Activated CD8-positive, alpha-beta memory T cell treated with anti-CD3 and anti-CD28 coated beads, Interleukin-2, amount 10 ng/mL, durations not matched to agents 7 days and 5 days (primary cell): ENCODE measurements at regions not wholly inside any gene's neighbourhood (a gene's known extent, or its start where the extent isn't known, plus 50 kb on each side); places are given as distances from the start of the nearest gene placed in this dataset.
"Not testable (repeated sequence)": the region's sequence is repeated elsewhere in the genome, so short reads cannot be mapped to it uniquely, and the experiment has no call there.

Source experiments
- ATAC-seq: fragments of 150-1000 bp; cut with Tn5 transposase; one replicate; pipeline ENCODE4 v1.10.0; 2021; ENCODE audit warnings: moderate library complexity
- CTCF ChIA-PET: fragments of 350-600 bp; sonication (Branson Sonifier 250); formaldehyde crosslinking; loops from one replicate; lab custom pipeline; 2021; ENCODE audit warnings: antibody characterized with exemption; lab: Charles Lee
- DNase-seq: peaks from one replicate; pipeline ENCODE4 v3.0.0-alpha.2; 2020
- H3K27ac Mint-ChIP-seq: one replicate; pipeline ENCODE4 v1.8.0; 2021; ENCODE audit warnings: mild to moderate bottlenecking, mixed read lengths
- H3K27me3 Mint-ChIP-seq: one replicate; pipeline ENCODE4 v1.8.0; 2021; ENCODE audit warnings: mixed read lengths
- H3K36me3 Mint-ChIP-seq: one replicate; pipeline ENCODE4 v1.8.0; 2021; ENCODE audit warnings: mild to moderate bottlenecking, mixed read lengths
- H3K4me1 Mint-ChIP-seq: one replicate; pipeline ENCODE4 v1.8.0; 2021; ENCODE audit warnings: mixed read lengths
- H3K4me3 Mint-ChIP-seq: one replicate; pipeline ENCODE4 v1.8.0; 2021; ENCODE audit warnings: mild to moderate bottlenecking, moderate library complexity, mixed read lengths
- H3K9me3 Mint-ChIP-seq: one replicate; pipeline ENCODE4 v1.8.0; 2022; ENCODE audit warnings: low read depth, mixed read lengths

GRCh38 chr2:48096765-48097164 is 190.5 kb upstream of the FBXO11 start:
- peaks cover 43% of the 10 kb centered on the region for H3K27me3 Mint-ChIP-seq
- ATAC-seq, H3K4me3 Mint-ChIP-seq, H3K9me3 Mint-ChIP-seq, DNase-seq, H3K4me1 Mint-ChIP-seq, H3K36me3 Mint-ChIP-seq, H3K27ac Mint-ChIP-seq: not testable (repeated sequence)
- CTCF ChIA-PET = interaction anchor here (0.7 kb wide), 1 partner anchor 173 kb away, joined by 3 read pairs; no protein-coding TSS in a partner anchor

GRCh38 chr2:48098539-48098938 is 192.2 kb upstream of the FBXO11 start:
- CTCF ChIA-PET = no interaction called here
- ATAC-seq (no peak), DNase-seq (no peak)
- H3K9me3 Mint-ChIP-seq = no peaks in the 10 kb centered on the region
- peaks cover 2% of the 10 kb centered on the region for H3K4me1 Mint-ChIP-seq
- no peak overlapping the region for H3K4me3 Mint-ChIP-seq
- peaks cover 53% of the 10 kb centered on the region for H3K27me3 Mint-ChIP-seq
- peaks cover 2% of the 10 kb centered on the region for H3K36me3 Mint-ChIP-seq
- no peak overlapping the region for H3K27ac Mint-ChIP-seq

- H3K4me3 Mint-ChIP-seq = no peak overlapping the region
Observed at GRCh38 chr2:48104418-48104817, 198.1 kb upstream of the FBXO11 start.

GRCh38 chr2:48105848-48106247 is 199.6 kb upstream of the FBXO11 start:
- Mint-ChIP-seq H3K9me3 (no peaks in the 10 kb centered on the region), H3K36me3 (no peaks in the 10 kb centered on the region), H3K4me1 (peaks cover 12% of the 10 kb centered on the region), H3K27ac (no peak overlapping the region), H3K4me3 (peak overlapping the region; percentile 50), H3K27me3 (peaks cover 26% of the 10 kb centered on the region)
- no peak for ATAC-seq
- DNase-seq = no peak
- CTCF ChIA-PET = interaction anchor here (1.1 to 1.8 kb wide), 4 partner anchors 249 to 302 kb away, joined by 3 to 7 read pairs (median 6); no protein-coding TSS in a partner anchor

More at GRCh38 chr2:48104418-48104817, 198.1 kb upstream of the FBXO11 start:
- Mint-ChIP-seq H3K27me3 (peaks cover 38% of the 10 kb centered on the region), H3K36me3 (peaks cover 2% of the 10 kb centered on the region), H3K9me3 (no peaks in the 10 kb centered on the region), H3K27ac (no peak overlapping the region), H3K4me1 (peaks cover 12% of the 10 kb centered on the region)
- ATAC-seq (no peak), DNase-seq (no peak)
- CTCF ChIA-PET = interaction anchor here (1.0 to 1.6 kb wide), 4 partner anchors 198 to 249 kb away, joined by 3 to 9 read pairs (median 5); partner anchors contain the start of gene FBXO11

- Mint-ChIP-seq H3K27me3 (peaks cover 15% of the 10 kb centered on the region), H3K27ac (no peak overlapping the region), H3K9me3 (no peaks in the 10 kb centered on the region), H3K4me1 (peaks cover 24% of the 10 kb centered on the region), H3K4me3 (no peak overlapping the region), H3K36me3 (no peaks in the 10 kb centered on the region)
- no peak for DNase-seq
- ATAC-seq = no peak
- CTCF ChIA-PET = interaction anchor here (0.6 to 3.4 kb wide), 15 partner anchors 9 to 329 kb away, joined by 3 to 22 read pairs (median 5); partner anchors contain the start of gene FBXO11
Observed at GRCh38 chr2:48107326-48107925, 201.1 kb upstream of the FBXO11 start.

GRCh38 chr2:48108455-48108854 is 202.2 kb upstream of the FBXO11 start:
- no peak for DNase-seq
- H3K4me3 Mint-ChIP-seq = no peak overlapping the region
- CTCF ChIA-PET = interaction anchor here (0.7 to 3.4 kb wide), 5 partner anchors 16 to 314 kb away, joined by 3 to 22 read pairs (median 4); no protein-coding TSS in a partner anchor
- H3K27me3 Mint-ChIP-seq = peaks cover 8% of the 10 kb centered on the region
- no peak for ATAC-seq
- no peaks in the 10 kb centered on the region for H3K36me3 Mint-ChIP-seq
- H3K9me3 Mint-ChIP-seq = no peaks in the 10 kb centered on the region
- H3K4me1 Mint-ChIP-seq = peaks cover 31% of the 10 kb centered on the region
- no peak overlapping the region for H3K27ac Mint-ChIP-seq

- CTCF ChIA-PET = interaction anchor here (1.0 to 3.4 kb wide), 4 partner anchors 15 to 313 kb away, joined by 3 to 22 read pairs (median 7); no protein-coding TSS in a partner anchor
- no peak overlapping the region for H3K27ac Mint-ChIP-seq
- peaks cover 43% of the 10 kb centered on the region for H3K4me1 Mint-ChIP-seq
- peaks cover 8% of the 10 kb centered on the region for H3K27me3 Mint-ChIP-seq
- H3K4me3 Mint-ChIP-seq = no peak overlapping the region
- no peak for DNase-seq
- no peak for ATAC-seq
- no peaks in the 10 kb centered on the region for H3K36me3 Mint-ChIP-seq
- no peaks in the 10 kb centered on the region for H3K9me3 Mint-ChIP-seq
Observed at GRCh38 chr2:48109491-48110204, 203.3 kb upstream of the FBXO11 start.

GRCh38 chr2:48110492-48110891 is 204.0 kb upstream of the FOXN2 start:
- no peaks in the 10 kb centered on the region for H3K36me3 Mint-ChIP-seq
- H3K27me3 Mint-ChIP-seq = peaks cover 2% of the 10 kb centered on the region
- peaks cover 45% of the 10 kb centered on the region for H3K4me1 Mint-ChIP-seq
- DNase-seq = no peak
- no peak overlapping the region for H3K27ac Mint-ChIP-seq
- H3K4me3 Mint-ChIP-seq = no peak overlapping the region
- ATAC-seq = no peak
- CTCF ChIA-PET = interaction anchor here (1.0 kb wide), 1 partner anchor 107 kb away, joined by 3 read pairs; no protein-coding TSS in a partner anchor
- no peaks in the 10 kb centered on the region for H3K9me3 Mint-ChIP-seq

GRCh38 chr2:48112911-48113680 is 201.4 kb upstream of the FOXN2 start:
- CTCF ChIA-PET = interaction anchor here (1.0 to 1.5 kb wide), 3 partner anchors 16 to 303 kb away, joined by 3 read pairs; no protein-coding TSS in a partner anchor
- H3K36me3 Mint-ChIP-seq = no peaks in the 10 kb centered on the region
- DNase-seq (no peak), ATAC-seq (no peak)
- no peak overlapping the region for H3K4me3 Mint-ChIP-seq
- no peaks in the 10 kb centered on the region for H3K27me3 Mint-ChIP-seq
- peaks cover 33% of the 10 kb centered on the region for H3K4me1 Mint-ChIP-seq
- no peaks in the 10 kb centered on the region for H3K9me3 Mint-ChIP-seq
- peak overlapping the region; percentile 19 for H3K27ac Mint-ChIP-seq

GRCh38 chr2:48113767-48114166 is 200.7 kb upstream of the FOXN2 start:
- no peak overlapping the region for H3K4me3 Mint-ChIP-seq
- no peaks in the 10 kb centered on the region for H3K27me3 Mint-ChIP-seq
- DNase-seq (no peak), ATAC-seq (no peak)
- H3K36me3 Mint-ChIP-seq = no peaks in the 10 kb centered on the region
- CTCF ChIA-PET = interaction anchor here (1.0 to 1.5 kb wide), 2 partner anchors 15 to 302 kb away, joined by 3 read pairs; no protein-coding TSS in a partner anchor
- no peaks in the 10 kb centered on the region for H3K9me3 Mint-ChIP-seq
- H3K4me1 Mint-ChIP-seq = peaks cover 33% of the 10 kb centered on the region
- no peak overlapping the region for H3K27ac Mint-ChIP-seq

GRCh38 chr2:48114256-48114655 is 200.2 kb upstream of the FOXN2 start:
- peak; percentile 45 for ATAC-seq
- Mint-ChIP-seq H3K36me3 (no peaks in the 10 kb centered on the region), H3K27me3 (no peaks in the 10 kb centered on the region), H3K27ac (no peak overlapping the region), H3K4me1 (peaks cover 33% of the 10 kb centered on the region), H3K9me3 (no peaks in the 10 kb centered on the region), H3K4me3 (no peak overlapping the region)
- DNase-seq = peak; percentile 78
- CTCF ChIA-PET = interaction anchor here (1.0 to 1.5 kb wide), 2 partner anchors 15 to 302 kb away, joined by 3 read pairs; no protein-coding TSS in a partner anchor

GRCh38 chr2:48116497-48116896 is 198.0 kb upstream of the FOXN2 start:
- Mint-ChIP-seq H3K4me3 (no peak overlapping the region), H3K27ac (no peak overlapping the region), H3K4me1 (peaks cover 42% of the 10 kb centered on the region), H3K9me3 (no peaks in the 10 kb centered on the region), H3K36me3 (peaks cover 1% of the 10 kb centered on the region), H3K27me3 (no peaks in the 10 kb centered on the region)
- ATAC-seq = no peak
- no peak for DNase-seq
- CTCF ChIA-PET = interaction anchor here (1.1 kb wide), 1 partner anchor 10 kb away, joined by 5 read pairs; no protein-coding TSS in a partner anchor

- H3K9me3 Mint-ChIP-seq = no peaks in the 10 kb centered on the region
- DNase-seq = no peak
- no peaks in the 10 kb centered on the region for H3K27me3 Mint-ChIP-seq
- H3K27ac Mint-ChIP-seq = no peak overlapping the region
- H3K36me3 Mint-ChIP-seq = peaks cover 1% of the 10 kb centered on the region
- no peak overlapping the region for H3K4me3 Mint-ChIP-seq
- no peak for ATAC-seq
- CTCF ChIA-PET = interaction anchor here (1.1 to 1.5 kb wide), 2 partner anchors 12 kb away, joined by 3 to 4 read pairs; no protein-coding TSS in a partner anchor
- peaks cover 39% of the 10 kb centered on the region for H3K4me1 Mint-ChIP-seq
Observed at GRCh38 chr2:48118895-48119294, 195.6 kb upstream of the FOXN2 start.
